Parathyroid adenoma (tissue), 2 donors: ENCODE measurements at regions not wholly inside any gene's neighbourhood (a gene's known extent, or its start where the extent isn't known, plus 50 kb on each side); places are given as distances from the start of the nearest gene placed in this dataset.

Experiments
- H2AFZ ChIP-seq: fragments of 300-600 bp; sonication (generic); one replicate; pipeline ENCODE4 v1.7.0; 2017; ENCODE audit warnings: antibody characterized with exemption, mild to moderate bottlenecking
- H3K27ac ChIP-seq: fragments of 300-600 bp; sonication (generic); one replicate; pipeline ENCODE4 v1.7.0; 2017
- H3K27me3 ChIP-seq: fragments of 300-600 bp; sonication (generic); one replicate; pipeline ENCODE4 v1.7.0; 2017; ENCODE audit warnings: low read length; ENCODE audit not compliant: control insufficient read depth, insufficient read depth
- H3K36me3 ChIP-seq: fragments of 300-600 bp; sonication (generic); one replicate; pipeline ENCODE4 v1.7.0; 2017; ENCODE audit warnings: low read length; ENCODE audit not compliant: control insufficient read depth, insufficient read depth
- H3K4me1 ChIP-seq: fragments of 300-600 bp; sonication (generic); one replicate; pipeline ENCODE4 v1.7.0; 2017; ENCODE audit warnings: control low read depth
- H3K4me2 ChIP-seq: fragments of 300-600 bp; sonication (generic); one replicate; pipeline ENCODE4 v1.7.0; 2017; ENCODE audit warnings: low read length
- H3K4me3 ChIP-seq: fragments of 300-600 bp; sonication (generic); one replicate; pipeline ENCODE4 v1.7.0; 2017; ENCODE audit warnings: low read depth, low read length
- H3K79me2 ChIP-seq: fragments of 300-600 bp; sonication (generic); one replicate; pipeline ENCODE4 v1.7.0; 2017; ENCODE audit warnings: control low read depth
- H3K9ac ChIP-seq: fragments of 300-600 bp; sonication (generic); one replicate; pipeline ENCODE4 v1.7.0; 2017; ENCODE audit warnings: mild to moderate bottlenecking
- H3K9me3 ChIP-seq: fragments of 300-600 bp; sonication (generic); one replicate; pipeline ENCODE4 v1.7.0; 2017; ENCODE audit warnings: low read length; ENCODE audit not compliant: control insufficient read depth
- TF ChIP-seq, protein P1 (sequence below): fragments of 300-600 bp; sonication (generic); IDR thresholded peaks from one replicate; pipeline ENCODE4 v1.7.0; 2017; ENCODE audit warnings: antibody characterized with exemption, mild to moderate bottlenecking
- donor health status: primary hyperparathyroidism.

DNA sequence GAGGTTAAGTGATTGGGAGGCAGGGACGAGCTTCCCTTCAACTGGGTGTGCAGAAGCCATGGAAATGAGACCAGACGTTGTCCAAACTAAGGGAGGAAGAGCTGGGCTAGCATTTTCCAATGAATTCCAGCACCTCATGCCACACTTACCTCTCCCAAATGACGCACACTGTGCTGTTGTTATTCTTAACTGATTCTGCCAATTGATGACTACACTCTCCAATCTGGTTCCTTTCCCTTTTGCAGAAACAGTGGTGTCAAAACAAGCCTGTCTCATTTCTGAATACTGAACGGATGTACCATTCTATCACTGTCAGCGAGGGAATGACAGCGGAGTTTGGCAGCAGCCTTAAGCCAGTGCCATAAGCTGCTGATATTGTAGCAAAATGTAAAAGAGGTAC is 380.5 kb upstream of the HNRNPA3 start:
- no peak overlapping the region for H3K9ac ChIP-seq
- no peaks in the 10 kb centered on the region for H3K27me3 ChIP-seq
- H3K4me2 ChIP-seq: no peak overlapping the region
- no peaks in the 10 kb centered on the region for H3K36me3 ChIP-seq
- H3K4me1 ChIP-seq: no peaks in the 10 kb centered on the region
- H3K79me2 ChIP-seq: no peaks in the 10 kb centered on the region
- no peak overlapping the region for H3K27ac ChIP-seq
- TF ChIP-seq, protein P1, sequence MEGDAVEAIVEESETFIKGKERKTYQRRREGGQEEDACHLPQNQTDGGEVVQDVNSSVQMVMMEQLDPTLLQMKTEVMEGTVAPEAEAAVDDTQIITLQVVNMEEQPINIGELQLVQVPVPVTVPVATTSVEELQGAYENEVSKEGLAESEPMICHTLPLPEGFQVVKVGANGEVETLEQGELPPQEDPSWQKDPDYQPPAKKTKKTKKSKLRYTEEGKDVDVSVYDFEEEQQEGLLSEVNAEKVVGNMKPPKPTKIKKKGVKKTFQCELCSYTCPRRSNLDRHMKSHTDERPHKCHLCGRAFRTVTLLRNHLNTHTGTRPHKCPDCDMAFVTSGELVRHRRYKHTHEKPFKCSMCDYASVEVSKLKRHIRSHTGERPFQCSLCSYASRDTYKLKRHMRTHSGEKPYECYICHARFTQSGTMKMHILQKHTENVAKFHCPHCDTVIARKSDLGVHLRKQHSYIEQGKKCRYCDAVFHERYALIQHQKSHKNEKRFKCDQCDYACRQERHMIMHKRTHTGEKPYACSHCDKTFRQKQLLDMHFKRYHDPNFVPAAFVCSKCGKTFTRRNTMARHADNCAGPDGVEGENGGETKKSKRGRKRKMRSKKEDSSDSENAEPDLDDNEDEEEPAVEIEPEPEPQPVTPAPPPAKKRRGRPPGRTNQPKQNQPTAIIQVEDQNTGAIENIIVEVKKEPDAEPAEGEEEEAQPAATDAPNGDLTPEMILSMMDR: no peak
- no peaks in the 10 kb centered on the region for H3K9me3 ChIP-seq
- no peak overlapping the region for H3K4me3 ChIP-seq
- H2AFZ ChIP-seq: no peak overlapping the region

DNA sequence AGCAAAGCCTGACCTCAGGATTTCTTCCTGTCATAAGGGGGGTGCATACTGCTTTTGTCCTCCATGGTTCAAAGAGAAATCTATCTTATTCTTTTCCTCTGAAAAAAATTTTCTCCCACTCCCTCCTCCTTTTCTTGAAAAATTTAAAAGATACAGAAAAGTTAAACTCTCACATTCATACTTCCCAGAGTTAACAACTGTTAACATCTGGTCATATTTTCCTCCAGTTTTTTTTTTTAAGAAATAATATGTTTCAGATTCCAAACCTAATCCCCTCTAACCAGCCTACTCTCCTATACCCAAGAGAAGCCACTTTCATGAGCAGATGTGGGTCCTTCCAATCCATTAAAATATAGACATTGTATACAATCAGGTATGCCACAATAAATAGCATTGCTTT is 378.9 kb upstream of the HNRNPA3 start:
- TF ChIP-seq, protein P1: no peak
- H3K9ac ChIP-seq: no peak overlapping the region
- no peaks in the 10 kb centered on the region for H3K27me3 ChIP-seq
- no peak overlapping the region for H2AFZ ChIP-seq
- no peaks in the 10 kb centered on the region for H3K9me3 ChIP-seq
- H3K4me1 ChIP-seq: no peaks in the 10 kb centered on the region
- no peak overlapping the region for H3K27ac ChIP-seq
- no peak overlapping the region for H3K4me3 ChIP-seq
- H3K79me2 ChIP-seq: no peaks in the 10 kb centered on the region
- H3K36me3 ChIP-seq: no peaks in the 10 kb centered on the region
- H3K4me2 ChIP-seq: no peak overlapping the region

DNA sequence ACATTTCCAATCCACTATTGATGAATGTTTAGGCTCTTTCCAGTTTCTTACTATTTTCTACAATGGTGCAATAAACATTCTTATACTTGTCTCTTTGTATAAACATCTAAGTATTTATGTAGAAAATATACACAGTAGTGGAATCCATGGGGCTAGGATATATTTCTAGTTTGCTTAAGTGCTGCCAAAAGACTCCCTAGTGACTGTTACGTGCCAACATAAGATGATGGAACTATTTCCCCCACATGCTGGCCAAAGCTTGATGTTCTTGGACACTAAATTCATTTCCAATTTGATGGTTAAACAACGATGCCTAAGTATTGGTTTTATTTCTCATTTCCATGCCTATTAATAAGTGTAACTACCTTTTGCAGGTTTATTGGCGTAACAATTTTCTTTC is 378.4 kb upstream of the HNRNPA3 start:
- H3K4me1 ChIP-seq: no peaks in the 10 kb centered on the region
- H3K4me2 ChIP-seq: no peak overlapping the region
- no peak overlapping the region for H3K9ac ChIP-seq
- H3K4me3 ChIP-seq: no peak overlapping the region
- H3K9me3 ChIP-seq: no peaks in the 10 kb centered on the region
- H3K27ac ChIP-seq: no peak overlapping the region
- TF ChIP-seq, protein P1: no peak
- no peak overlapping the region for H2AFZ ChIP-seq
- H3K79me2 ChIP-seq: no peaks in the 10 kb centered on the region
- no peaks in the 10 kb centered on the region for H3K27me3 ChIP-seq
- H3K36me3 ChIP-seq: no peaks in the 10 kb centered on the region

DNA sequence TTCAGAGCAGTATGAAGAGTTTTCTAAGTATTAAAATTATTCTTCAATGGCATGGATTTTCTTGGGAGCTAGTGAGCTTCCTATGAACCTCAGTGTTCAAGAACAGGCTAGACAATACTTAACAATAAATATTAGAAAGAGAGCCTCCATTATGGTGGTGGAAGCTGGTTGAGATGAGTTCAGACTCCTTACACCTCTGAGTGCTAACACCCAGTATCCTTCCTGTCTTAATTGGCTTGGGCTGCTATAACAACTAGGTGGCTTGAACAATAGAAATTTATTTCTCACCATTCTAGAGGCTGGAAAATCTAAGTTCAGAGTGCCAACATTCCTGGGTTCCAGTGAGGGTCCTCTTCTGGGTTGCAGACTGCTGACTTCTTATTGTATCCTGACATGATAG is 369.4 kb upstream of the HNRNPA3 start:
- Histone ChIP-seq H3K9me3 (no peaks in the 10 kb centered on the region), H3K4me3 (no peak overlapping the region), H3K27ac (no peak overlapping the region), H3K79me2 (no peaks in the 10 kb centered on the region), H3K4me1 (no peaks in the 10 kb centered on the region), H3K9ac (no peak overlapping the region), H3K27me3 (no peaks in the 10 kb centered on the region), H3K4me2 (no peak overlapping the region), H3K36me3 (no peaks in the 10 kb centered on the region), H2AFZ (no peak overlapping the region)
- TF ChIP-seq, protein P1: no peak

DNA sequence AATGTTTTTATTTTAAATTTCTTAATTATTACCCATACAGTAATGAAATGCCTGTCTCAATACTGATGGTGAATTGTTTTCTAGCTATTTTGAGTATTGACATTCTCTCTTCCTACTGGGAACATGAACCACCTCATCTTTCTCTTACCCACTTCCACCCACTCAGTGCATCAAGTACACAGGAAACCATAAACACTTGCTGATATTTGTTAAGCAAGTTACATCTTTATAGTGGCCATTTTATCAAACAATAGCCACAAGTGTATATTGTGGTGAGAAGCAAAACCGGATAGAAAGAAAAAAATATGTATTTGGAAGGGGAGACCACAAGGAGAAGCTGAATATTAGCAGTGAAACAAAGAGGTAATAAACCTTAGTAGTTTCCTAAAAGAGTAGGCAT is 368.1 kb upstream of the HNRNPA3 start:
- no peaks in the 10 kb centered on the region for H3K4me1 ChIP-seq
- H3K79me2 ChIP-seq: no peaks in the 10 kb centered on the region
- no peak overlapping the region for H3K9ac ChIP-seq
- TF ChIP-seq, protein P1: no peak
- H3K4me3 ChIP-seq: no peak overlapping the region
- H3K36me3 ChIP-seq: no peaks in the 10 kb centered on the region
- no peak overlapping the region for H3K4me2 ChIP-seq
- H3K27me3 ChIP-seq: no peaks in the 10 kb centered on the region
- no peaks in the 10 kb centered on the region for H3K9me3 ChIP-seq
- H2AFZ ChIP-seq: no peak overlapping the region
- no peak overlapping the region for H3K27ac ChIP-seq
